ENCODE measurements at regions not wholly inside any gene's neighbourhood (a gene's known extent, or its start where the extent isn't known, plus 50 kb on each side); places are given as distances from the start of the nearest gene placed in this dataset.
A peak's percentile ranks its signal among the peaks of the same experiment; 100 is the strongest.

GRCh38 chr1:90476994-90477393 is 240.1 kb downstream of the BARHL2 start:
- H3K4me3 ChIP-seq (ENCODE audit: low read depth, low read length), result no peak overlapping the region
- no peak for TF ChIP-seq CTCF (IDR thresholded peaks at IDR 0.05; ENCODE audit: low read depth, low read length, missing control alignments)
- in situ Hi-C loops (cut with HindIII; ENCODE audit: low sequenced_read_pairs), result no loop called here
- DNase-seq (ENCODE audit: low read depth), result no peak

- no peak for TF ChIP-seq CTCF (IDR thresholded peaks at IDR 0.05; ENCODE audit: low read depth, low read length, missing control alignments)
Observed at GRCh38 chr1:90476411-90476810, 240.7 kb downstream of the BARHL2 start.

GRCh38 chr1:90475631-90476030 is 241.5 kb downstream of the BARHL2 start:
- DNase-seq (ENCODE audit: low read depth), result peak; percentile 6

More at GRCh38 chr1:90476411-90476810, 240.7 kb downstream of the BARHL2 start:
- in situ Hi-C loops (cut with HindIII; ENCODE audit: low sequenced_read_pairs), result no loop called here
- no peak overlapping the region for H3K4me3 ChIP-seq (ENCODE audit: low read depth, low read length)
- no peak for DNase-seq (ENCODE audit: low read depth)

GRCh38 chr1:90474731-90475130 is 242.4 kb downstream of the BARHL2 start:
- no peak for DNase-seq (ENCODE audit: low read depth)
- no peak overlapping the region for H3K4me3 ChIP-seq (ENCODE audit: low read depth, low read length)
- no peak for TF ChIP-seq CTCF (IDR thresholded peaks at IDR 0.05; ENCODE audit: low read depth, low read length, missing control alignments)
- in situ Hi-C loops (cut with HindIII; ENCODE audit: low sequenced_read_pairs), result no loop called here

More at GRCh38 chr1:90475631-90476030, 241.5 kb downstream of the BARHL2 start:
- no peak overlapping the region for H3K4me3 ChIP-seq (ENCODE audit: low read depth, low read length)
- peak; percentile 67 for TF ChIP-seq CTCF (IDR thresholded peaks at IDR 0.05; ENCODE audit: low read depth, low read length, missing control alignments)
- in situ Hi-C loops (cut with HindIII; ENCODE audit: low sequenced_read_pairs), result no loop called here

GRCh38 chr1:90474158-90474557 is 242.9 kb downstream of the BARHL2 start:
- no peak for TF ChIP-seq CTCF (IDR thresholded peaks at IDR 0.05; ENCODE audit: low read depth, low read length, missing control alignments)
- DNase-seq (ENCODE audit: low read depth), result no peak
- no peak overlapping the region for H3K4me3 ChIP-seq (ENCODE audit: low read depth, low read length)
- in situ Hi-C loops (cut with HindIII; ENCODE audit: low sequenced_read_pairs), result no loop called here

- no peak overlapping the region for H3K4me3 ChIP-seq (ENCODE audit: low read depth, low read length)
- no peak for TF ChIP-seq CTCF (IDR thresholded peaks at IDR 0.05; ENCODE audit: low read depth, low read length, missing control alignments)
- in situ Hi-C loops (cut with HindIII; ENCODE audit: low sequenced_read_pairs), result no loop called here
- DNase-seq (ENCODE audit: low read depth), result no peak
Observed at GRCh38 chr1:90472775-90473174, 244.3 kb downstream of the BARHL2 start.

- no peak for TF ChIP-seq CTCF (IDR thresholded peaks at IDR 0.05; ENCODE audit: low read depth, low read length, missing control alignments)
- in situ Hi-C loops (cut with HindIII; ENCODE audit: low sequenced_read_pairs), result no loop called here
Observed at GRCh38 chr1:90459570-90459969, 257.5 kb downstream of the BARHL2 start.

More at GRCh38 chr1:90459570-90459969, 257.5 kb downstream of the BARHL2 start:
- no peak for DNase-seq (ENCODE audit: low read depth)
- no peak overlapping the region for H3K4me3 ChIP-seq (ENCODE audit: low read depth, low read length)

Measured in astrocyte of the cerebellum (primary cell).